Neural cell (in vitro differentiated cells): ENCODE measurements at regions not wholly inside any gene's neighbourhood (a gene's known extent, or its start where the extent isn't known, plus 50 kb on each side); places are given as distances from the start of the nearest gene placed in this dataset.

ENCODE experiments used
- H2AFZ ChIP-seq: fragments of 200-600, 300-800 bp; sonication (generic), shearing (Covaris generic); 2 replicates; pipeline ENCODE4 v1.6.0; 2014; ENCODE audit warnings: low read depth, mild to moderate bottlenecking, antibody characterized with exemption, low read length, moderate library complexity
- H3F3A ChIP-seq: fragments of 200-600 bp; shearing (Covaris generic); 2 replicates; pipeline ENCODE4 v1.6.1; 2016; ENCODE audit warnings: mild to moderate bottlenecking, moderate library complexity, mixed read lengths, antibody characterized with exemption, low read length; ENCODE audit not compliant: insufficient read depth, poor library complexity, severe bottlenecking
- H3K27ac ChIP-seq: fragments of 200-600, 300-800 bp; sonication (generic), shearing (Covaris generic); 2 replicates; pipeline ENCODE4 v1.5.1; 2014; ENCODE audit warnings: mild to moderate bottlenecking, low read length, moderate library complexity
- H3K27me3 ChIP-seq: fragments of 300-800, 200-600 bp; sonication (generic), shearing (Covaris generic); 2 replicates; pipeline ENCODE4 v1.6.0; 2014; ENCODE audit warnings: mild to moderate bottlenecking, low read depth, low read length, moderate library complexity; ENCODE audit not compliant: insufficient read depth
- H3K36me3 ChIP-seq: fragments of 300-800, 200-600 bp; sonication (generic), shearing (Covaris generic); 2 replicates; pipeline ENCODE4 v1.5.1; 2014; ENCODE audit warnings: mild to moderate bottlenecking, antibody characterized with exemption, low read length, moderate library complexity; ENCODE audit not compliant: insufficient read depth
- H3K4me2 ChIP-seq: fragments of 300-800, 200-600 bp; sonication (generic), shearing (Covaris generic); 2 replicates; pipeline ENCODE4 v1.6.0; 2014; ENCODE audit warnings: mild to moderate bottlenecking, low read length
- H3K4me3 ChIP-seq: fragments of 300-800, 200-600 bp; sonication (generic), shearing (Covaris generic); 2 replicates; pipeline ENCODE4 v1.5.1; 2014; ENCODE audit warnings: mild to moderate bottlenecking, low read length, moderate library complexity
- H3K79me2 ChIP-seq: fragments of 200-600 bp; shearing (Covaris generic); replicated peaks from 2 replicates; pipeline ENCODE4 v1.6.0; 2014; ENCODE audit warnings: mild to moderate bottlenecking, low read length, moderate library complexity; ENCODE audit not compliant: insufficient read depth
- H3K9ac ChIP-seq: fragments of 300-800, 200-600 bp; sonication (generic), shearing (Covaris generic); 2 replicates; pipeline ENCODE4 v1.6.1; 2016; ENCODE audit warnings: mild to moderate bottlenecking, low read length, mixed read lengths
- H3K9me2 ChIP-seq: fragments of 200-600 bp; shearing (Covaris generic); 2 replicates; pipeline ENCODE4 v1.6.1; 2016; ENCODE audit warnings: mild to moderate bottlenecking, low read length, mixed read lengths; ENCODE audit not compliant: insufficient read depth
- H3K9me3 ChIP-seq: fragments of 200-600, 300-800 bp; sonication (generic), shearing (Covaris generic); 2 replicates; pipeline ENCODE4 v1.6.1; 2016; ENCODE audit warnings: mild to moderate bottlenecking, mixed run types, low read length, moderate library complexity, mixed read lengths
- H4K20me1 ChIP-seq: fragments of 200-600 bp; shearing (Covaris generic); 2 replicates; pipeline ENCODE4 v1.6.1; 2016; ENCODE audit warnings: mild to moderate bottlenecking, mixed run types; ENCODE audit not compliant: insufficient read depth
- EP300 ChIP-seq: fragments of 450-650 bp; conservative IDR thresholded peaks from 2 replicates; pipeline ENCODE4 v1.6.1; 2014; ENCODE audit warnings: antibody characterized with exemption, mild to moderate bottlenecking, moderate library complexity; ENCODE audit not compliant: poor library complexity, severe bottlenecking
- EZH2 ChIP-seq: fragments of 200-600, 300-800 bp; shearing (Covaris generic), sonication (generic); IDR thresholded peaks from 2 replicates; pipeline ENCODE4 v1.6.1; 2014; ENCODE audit warnings: antibody characterized with exemption, low read length, borderline replicate concordance, mild to moderate bottlenecking; ENCODE audit not compliant: insufficient read depth, poor library complexity, severe bottlenecking
- MXI1 ChIP-seq: fragments of 450-650 bp; conservative IDR thresholded peaks from 2 replicates; pipeline ENCODE4 v1.6.1; 2014; ENCODE audit warnings: antibody characterized with exemption, mild to moderate bottlenecking; ENCODE audit not compliant: poor library complexity, severe bottlenecking
- POLR2AphosphoS5 ChIP-seq: IDR thresholded peaks from 2 replicates; pipeline ENCODE4 v1.6.1; 2012
- RAD21 ChIP-seq: fragments of 450-650 bp; conservative IDR thresholded peaks from 2 replicates; pipeline ENCODE4 v1.6.1; 2014; ENCODE audit warnings: antibody characterized with exemption, mild to moderate bottlenecking, moderate library complexity
- SMC3 ChIP-seq: fragments of 450-650 bp; conservative IDR thresholded peaks from 2 replicates; pipeline ENCODE4 v1.6.1; 2014; ENCODE audit warnings: antibody characterized with exemption, mild to moderate bottlenecking, moderate library complexity; ENCODE audit not compliant: poor library complexity
- TAF1 ChIP-seq: IDR thresholded peaks from 2 replicates; pipeline ENCODE4 v1.6.1; 2012; ENCODE audit warnings: low read depth
- TF ChIP-seq, protein P1 (sequence below): IDR thresholded peaks from 2 replicates; pipeline ENCODE4 v1.6.1; 2012; ENCODE audit warnings: borderline replicate concordance
- TF ChIP-seq, protein P2 (sequence below): fragments of 450-650 bp; IDR thresholded peaks from 2 replicates; pipeline ENCODE4 v1.5.1; 2014; ENCODE audit warnings: antibody characterized with exemption, mild to moderate bottlenecking, moderate library complexity; ENCODE audit not compliant: poor library complexity, severe bottlenecking

DNA sequence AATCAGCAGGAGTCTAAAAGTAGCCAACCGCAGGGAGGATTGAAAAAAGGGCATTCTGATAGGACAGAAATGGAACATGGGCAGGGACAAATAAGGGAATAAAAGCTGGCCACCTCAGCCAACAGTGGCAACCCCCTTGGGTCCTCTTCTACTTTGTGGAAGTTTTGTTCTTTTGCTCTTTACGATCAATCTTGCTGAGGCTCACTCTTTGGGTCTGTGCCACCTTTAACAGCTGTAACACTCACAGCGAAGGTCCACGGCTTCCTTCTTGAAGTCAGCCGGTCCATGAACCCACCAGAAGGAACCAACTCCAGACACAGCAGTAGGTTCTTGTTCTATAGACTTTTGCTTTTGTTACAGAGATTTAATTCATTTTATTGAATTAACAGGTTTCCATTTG, 285.4 kb upstream of the CDH20 start:
- Histone ChIP-seq H3K4me2 (no peak overlapping the region), H3K27ac (no peak overlapping the region), H3K9ac (no peak overlapping the region), H3K4me3 (no peak overlapping the region), H4K20me1 (no peaks in the 10 kb centered on the region), H3K79me2 (no peaks in the 10 kb centered on the region), H3F3A (no peaks in the 10 kb centered on the region), H3K36me3 (no peaks in the 10 kb centered on the region), H3K9me3 (no peaks in the 10 kb centered on the region), H2AFZ (no peak overlapping the region), H3K9me2 (no peaks in the 10 kb centered on the region), H3K27me3 (no peaks in the 10 kb centered on the region)
- TF ChIP-seq EZH2 (no peak), MXI1 (no peak), SMC3 (no peak), POLR2AphosphoS5 (no peak), EP300 (no peak), TAF1 (no peak), RAD21 (no peak)
- TF ChIP-seq, protein P1, sequence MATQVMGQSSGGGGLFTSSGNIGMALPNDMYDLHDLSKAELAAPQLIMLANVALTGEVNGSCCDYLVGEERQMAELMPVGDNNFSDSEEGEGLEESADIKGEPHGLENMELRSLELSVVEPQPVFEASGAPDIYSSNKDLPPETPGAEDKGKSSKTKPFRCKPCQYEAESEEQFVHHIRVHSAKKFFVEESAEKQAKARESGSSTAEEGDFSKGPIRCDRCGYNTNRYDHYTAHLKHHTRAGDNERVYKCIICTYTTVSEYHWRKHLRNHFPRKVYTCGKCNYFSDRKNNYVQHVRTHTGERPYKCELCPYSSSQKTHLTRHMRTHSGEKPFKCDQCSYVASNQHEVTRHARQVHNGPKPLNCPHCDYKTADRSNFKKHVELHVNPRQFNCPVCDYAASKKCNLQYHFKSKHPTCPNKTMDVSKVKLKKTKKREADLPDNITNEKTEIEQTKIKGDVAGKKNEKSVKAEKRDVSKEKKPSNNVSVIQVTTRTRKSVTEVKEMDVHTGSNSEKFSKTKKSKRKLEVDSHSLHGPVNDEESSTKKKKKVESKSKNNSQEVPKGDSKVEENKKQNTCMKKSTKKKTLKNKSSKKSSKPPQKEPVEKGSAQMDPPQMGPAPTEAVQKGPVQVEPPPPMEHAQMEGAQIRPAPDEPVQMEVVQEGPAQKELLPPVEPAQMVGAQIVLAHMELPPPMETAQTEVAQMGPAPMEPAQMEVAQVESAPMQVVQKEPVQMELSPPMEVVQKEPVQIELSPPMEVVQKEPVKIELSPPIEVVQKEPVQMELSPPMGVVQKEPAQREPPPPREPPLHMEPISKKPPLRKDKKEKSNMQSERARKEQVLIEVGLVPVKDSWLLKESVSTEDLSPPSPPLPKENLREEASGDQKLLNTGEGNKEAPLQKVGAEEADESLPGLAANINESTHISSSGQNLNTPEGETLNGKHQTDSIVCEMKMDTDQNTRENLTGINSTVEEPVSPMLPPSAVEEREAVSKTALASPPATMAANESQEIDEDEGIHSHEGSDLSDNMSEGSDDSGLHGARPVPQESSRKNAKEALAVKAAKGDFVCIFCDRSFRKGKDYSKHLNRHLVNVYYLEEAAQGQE: no peak
- TF ChIP-seq, protein P2, sequence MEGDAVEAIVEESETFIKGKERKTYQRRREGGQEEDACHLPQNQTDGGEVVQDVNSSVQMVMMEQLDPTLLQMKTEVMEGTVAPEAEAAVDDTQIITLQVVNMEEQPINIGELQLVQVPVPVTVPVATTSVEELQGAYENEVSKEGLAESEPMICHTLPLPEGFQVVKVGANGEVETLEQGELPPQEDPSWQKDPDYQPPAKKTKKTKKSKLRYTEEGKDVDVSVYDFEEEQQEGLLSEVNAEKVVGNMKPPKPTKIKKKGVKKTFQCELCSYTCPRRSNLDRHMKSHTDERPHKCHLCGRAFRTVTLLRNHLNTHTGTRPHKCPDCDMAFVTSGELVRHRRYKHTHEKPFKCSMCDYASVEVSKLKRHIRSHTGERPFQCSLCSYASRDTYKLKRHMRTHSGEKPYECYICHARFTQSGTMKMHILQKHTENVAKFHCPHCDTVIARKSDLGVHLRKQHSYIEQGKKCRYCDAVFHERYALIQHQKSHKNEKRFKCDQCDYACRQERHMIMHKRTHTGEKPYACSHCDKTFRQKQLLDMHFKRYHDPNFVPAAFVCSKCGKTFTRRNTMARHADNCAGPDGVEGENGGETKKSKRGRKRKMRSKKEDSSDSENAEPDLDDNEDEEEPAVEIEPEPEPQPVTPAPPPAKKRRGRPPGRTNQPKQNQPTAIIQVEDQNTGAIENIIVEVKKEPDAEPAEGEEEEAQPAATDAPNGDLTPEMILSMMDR: no peak

DNA sequence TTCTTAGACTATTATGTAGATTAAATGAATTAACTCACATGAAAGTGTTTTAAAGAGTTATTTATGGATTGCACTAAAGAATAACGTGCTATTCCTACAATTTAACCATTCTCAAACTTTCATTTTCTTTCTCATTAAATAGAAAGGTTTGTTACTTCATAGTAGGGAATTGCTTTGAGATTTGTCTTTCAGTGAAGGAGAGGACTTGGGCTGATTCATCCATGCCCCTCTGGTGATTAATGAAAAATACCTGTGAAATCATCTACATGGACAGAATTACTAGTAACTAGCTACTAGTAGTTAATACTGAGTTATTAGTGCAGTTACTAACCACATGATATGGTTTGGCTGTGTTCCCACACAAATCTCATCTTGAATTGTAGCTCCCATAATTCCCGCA, 275.8 kb upstream of the CDH20 start:
- Histone ChIP-seq H3K36me3 (no peaks in the 10 kb centered on the region), H3K79me2 (no peaks in the 10 kb centered on the region), H3K9ac (no peak overlapping the region), H3K9me2 (no peaks in the 10 kb centered on the region), H4K20me1 (no peaks in the 10 kb centered on the region), H3K9me3 (no peaks in the 10 kb centered on the region), H3K4me2 (no peak overlapping the region), H2AFZ (no peak overlapping the region), H3K4me3 (no peak overlapping the region), H3K27me3 (no peaks in the 10 kb centered on the region), H3F3A (no peaks in the 10 kb centered on the region), H3K27ac (no peak overlapping the region)
- TF ChIP-seq POLR2AphosphoS5 (no peak), MXI1 (no peak), EP300 (no peak), SMC3 (no peak), EZH2 (no peak), TAF1 (no peak), RAD21 (no peak)
- TF ChIP-seq, protein P1: no peak
- TF ChIP-seq, protein P2: no peak
